Activated CD8-positive, alpha-beta T cell treated with anti-CD3 and anti-CD28 coated beads for 36 hours (primary cell): ENCODE measurements at regions not wholly inside any gene's neighbourhood (a gene's known extent, or its start where the extent isn't known, plus 50 kb on each side); places are given as distances from the start of the nearest gene placed in this dataset.

Source experiments
- ATAC-seq: fragments of 200-7000 bp; cut with Tn5 transposase; one replicate; pipeline ENCODE4 v1.10.0; 2021; ENCODE audit warnings: mild to moderate bottlenecking, moderate library complexity
- CTCF ChIA-PET: fragments of 350-600 bp; sonication (Branson Sonifier 250); formaldehyde crosslinking; loops from one replicate; lab custom pipeline; 2021; ENCODE audit warnings: antibody characterized with exemption; lab: Charles Lee
- POLR2A ChIA-PET: fragments of 350-600 bp; sonication (Branson Sonifier 250); formaldehyde crosslinking; loops from one replicate; lab custom pipeline; 2021; ENCODE audit warnings: antibody characterized with exemption; lab: Charles Lee
- DNase-seq: peaks from one replicate; pipeline ENCODE4 v3.0.0-alpha.2; 2020
- H3K27ac Mint-ChIP-seq: one replicate; pipeline ENCODE4 v1.8.0; 2021; ENCODE audit warnings: mild to moderate bottlenecking, mixed read lengths
- H3K27me3 Mint-ChIP-seq: one replicate; pipeline ENCODE4 v1.8.0; 2021; ENCODE audit warnings: mixed read lengths
- H3K36me3 Mint-ChIP-seq: one replicate; pipeline ENCODE4 v1.8.0; 2021; ENCODE audit warnings: low read depth, mixed read lengths
- H3K4me1 Mint-ChIP-seq: one replicate; pipeline ENCODE4 v1.8.0; 2021; ENCODE audit warnings: low read depth, mixed read lengths
- H3K4me3 Mint-ChIP-seq: one replicate; pipeline ENCODE4 v1.8.0; 2021; ENCODE audit warnings: mild to moderate bottlenecking, moderate library complexity, mixed read lengths
- H3K9me3 Mint-ChIP-seq: one replicate; pipeline ENCODE4 v1.8.0; 2021; ENCODE audit warnings: mixed read lengths
- CTCF ChIP-seq: fragments of 200-600 bp; IDR thresholded peaks from one replicate; pipeline ENCODE4 v1.8.0; 2022; ENCODE audit warnings: antibody characterized with exemption, mild to moderate bottlenecking
- intact Hi-C: fragments of 100-400 bp; cut with micrococcal nuclease; formaldehyde crosslinking; loops from one replicate; pipeline ENCODE4 v1.10.0; 2022

- Mint-ChIP-seq H3K27ac (no peak overlapping the region), H3K27me3 (peaks cover 16% of the 10 kb centered on the region), H3K36me3 (no peaks in the 10 kb centered on the region), H3K4me1 (no peaks in the 10 kb centered on the region), H3K4me3 (no peak overlapping the region), H3K9me3 (no peaks in the 10 kb centered on the region)
- ATAC-seq (no peak), DNase-seq (peak; percentile 10)
- ChIA-PET POLR2A (no interaction called here), CTCF (no interaction called here)
- no peak for TF ChIP-seq CTCF
- intact Hi-C loops = no loop called here
These were observed 469.9 kb downstream of the MN1 start for GRCh38 chr22:27331526-27332281.

GRCh38 chr22:27335102-27335660 is 466.4 kb downstream of the MN1 start:
- Mint-ChIP-seq H3K4me1 (no peaks in the 10 kb centered on the region), H3K36me3 (no peaks in the 10 kb centered on the region), H3K27me3 (peaks cover 16% of the 10 kb centered on the region), H3K9me3 (no peaks in the 10 kb centered on the region), H3K4me3 (no peak overlapping the region), H3K27ac (no peak overlapping the region)
- ATAC-seq (no peak), DNase-seq (no peak)
- POLR2A ChIA-PET = no interaction called here
- CTCF ChIA-PET = no interaction called here
- intact Hi-C loops = no loop called here
- TF ChIP-seq CTCF = no peak

GRCh38 chr22:27336151-27337090 is 465.1 kb downstream of the MN1 start:
- peaks cover 12% of the 10 kb centered on the region for H3K27me3 Mint-ChIP-seq
- intact Hi-C loops = no loop called here
- TF ChIP-seq CTCF = no peak
- H3K4me3 Mint-ChIP-seq = no peak overlapping the region
- no peaks in the 10 kb centered on the region for H3K9me3 Mint-ChIP-seq
- H3K36me3 Mint-ChIP-seq = no peaks in the 10 kb centered on the region
- DNase-seq (no peak), ATAC-seq (no peak)
- no peaks in the 10 kb centered on the region for H3K4me1 Mint-ChIP-seq
- H3K27ac Mint-ChIP-seq = no peak overlapping the region
- CTCF ChIA-PET = no interaction called here
- POLR2A ChIA-PET = no interaction called here

GRCh38 chr22:27337676-27338075 is 463.9 kb downstream of the MN1 start:
- Mint-ChIP-seq H3K4me3 (no peak overlapping the region), H3K27ac (no peak overlapping the region), H3K36me3 (no peaks in the 10 kb centered on the region), H3K4me1 (no peaks in the 10 kb centered on the region), H3K9me3 (no peaks in the 10 kb centered on the region), H3K27me3 (peaks cover 8% of the 10 kb centered on the region)
- ATAC-seq (no peak), DNase-seq (no peak)
- intact Hi-C loops = no loop called here
- POLR2A ChIA-PET = no interaction called here
- CTCF ChIA-PET = no interaction called here
- TF ChIP-seq CTCF = no peak
